Trophoblast cell (in vitro differentiated cells and primary cell): ENCODE measurements at regions not wholly inside any gene's neighbourhood (a gene's known extent, or its start where the extent isn't known, plus 50 kb on each side); places are given as distances from the start of the nearest gene placed in this dataset.

ENCODE experiments used
- DNase-seq, 2 donors: peaks; one replicate each; pipeline ENCODE4 v3.0.0-alpha.2; 2016
- H2AFZ ChIP-seq: 2 replicates; pipeline ENCODE4 v1.6.1; 2013; ENCODE audit warnings: low read length, moderate library complexity, mild to moderate bottlenecking; ENCODE audit not compliant: insufficient read depth, poor library complexity
- H2AK5ac ChIP-seq: 2 replicates; pipeline ENCODE4 v1.6.1; 2013; ENCODE audit warnings: mild to moderate bottlenecking, low read length
- H2BK120ac ChIP-seq: 2 replicates; pipeline ENCODE4 v1.6.1; 2013; ENCODE audit warnings: low read length, mild to moderate bottlenecking, moderate library complexity; ENCODE audit not compliant: insufficient read depth, poor library complexity
- H2BK12ac ChIP-seq: 2 replicates; pipeline ENCODE4 v1.6.1; 2013; ENCODE audit warnings: mild to moderate bottlenecking, low read length, moderate library complexity
- H2BK5ac ChIP-seq: 2 replicates; pipeline ENCODE4 v1.6.1; 2013; ENCODE audit warnings: low read length, low read depth, moderate library complexity, mild to moderate bottlenecking; ENCODE audit not compliant: poor library complexity
- H3K14ac ChIP-seq: 2 replicates; pipeline ENCODE4 v1.6.1; 2013; ENCODE audit warnings: mild to moderate bottlenecking, low read length
- H3K18ac ChIP-seq: 2 replicates; pipeline ENCODE4 v1.6.1; 2013; ENCODE audit warnings: mild to moderate bottlenecking, low read length
- H3K23ac ChIP-seq: 2 replicates; pipeline ENCODE4 v1.6.1; 2013; ENCODE audit warnings: low read length
- H3K27ac ChIP-seq: 2 replicates; pipeline ENCODE4 v1.5.1; 2013; ENCODE audit warnings: low read depth, mild to moderate bottlenecking, inconsistent platforms, low read length, moderate library complexity
- H3K27me3 ChIP-seq: 2 replicates; pipeline ENCODE4 v1.6.1; 2013; ENCODE audit warnings: inconsistent platforms, mild to moderate bottlenecking, low read length, moderate library complexity; ENCODE audit not compliant: insufficient read depth
- H3K36me3 ChIP-seq, 2 experiments: 1 replicate in 1 of 2; 2 replicates in 1 of 2; pipeline ENCODE4 v1.6.1; 2013; ENCODE audit warnings: low read length in 2 of 2, mild to moderate bottlenecking in 2 of 2, moderate library complexity in 1 of 2; ENCODE audit not compliant: insufficient read depth in 2 of 2, control insufficient read depth in 1 of 2
- H3K4ac ChIP-seq: 2 replicates; pipeline ENCODE4 v1.6.1; 2013; ENCODE audit warnings: low read depth, mild to moderate bottlenecking, low read length, moderate library complexity
- H3K4me1 ChIP-seq, 2 experiments: 1 replicate in 1 of 2; 2 replicates in 1 of 2; pipeline ENCODE4 v1.6.1; 2013; ENCODE audit warnings: low read length in 2 of 2, mild to moderate bottlenecking in 2 of 2, moderate library complexity in 1 of 2; ENCODE audit not compliant: insufficient read depth in 2 of 2, control insufficient read depth in 1 of 2
- H3K4me2 ChIP-seq: 2 replicates; pipeline ENCODE4 v1.6.1; 2013; ENCODE audit warnings: inconsistent platforms, mild to moderate bottlenecking, low read length, moderate library complexity
- H3K4me3 ChIP-seq: 2 replicates; pipeline ENCODE4 v1.5.1; 2013; ENCODE audit warnings: mild to moderate bottlenecking, low read depth, low read length, inconsistent platforms
- H3K79me1 ChIP-seq: one replicate; pipeline ENCODE4 v1.6.1; 2013; ENCODE audit warnings: low read length
- H3K79me2 ChIP-seq: 2 replicates; pipeline ENCODE4 v1.6.1; 2013; ENCODE audit warnings: low read length, mild to moderate bottlenecking; ENCODE audit not compliant: control insufficient read depth, insufficient read depth, poor library complexity
- H3K9ac ChIP-seq: 2 replicates; pipeline ENCODE4 v1.6.1; 2013; ENCODE audit warnings: mild to moderate bottlenecking, low read length
- H3K9me3 ChIP-seq: 2 replicates; pipeline ENCODE4 v1.6.1; 2013; ENCODE audit warnings: low read depth, mild to moderate bottlenecking, control low read depth, inconsistent platforms, low read length; ENCODE audit not compliant: insufficient read depth
- H4K12ac ChIP-seq: 2 replicates; pipeline ENCODE4 v1.6.1; 2013; ENCODE audit warnings: low read depth, mild to moderate bottlenecking, low read length, moderate library complexity
- H4K8ac ChIP-seq: 2 replicates; pipeline ENCODE4 v1.6.1; 2013; ENCODE audit warnings: low read depth, mild to moderate bottlenecking, low read length, moderate library complexity
- H4K91ac ChIP-seq: one replicate; pipeline ENCODE4 v1.6.1; 2013; ENCODE audit warnings: low read depth, mild to moderate bottlenecking, low read length, moderate library complexity
- WGBS: extraction: QIAGEN DNeasy Blood & Tissue Kit; methylation state at CpG from one replicate; pipeline ENCODE4 v1.1.7; 2013; ENCODE audit warnings: missing lambda C conversion rate; ENCODE audit not compliant: insufficient read length, insufficient coverage; ENCODE audit errors: extremely low coverage; 5-methylcytosine and 5-hydroxymethylcytosine counted together

DNA sequence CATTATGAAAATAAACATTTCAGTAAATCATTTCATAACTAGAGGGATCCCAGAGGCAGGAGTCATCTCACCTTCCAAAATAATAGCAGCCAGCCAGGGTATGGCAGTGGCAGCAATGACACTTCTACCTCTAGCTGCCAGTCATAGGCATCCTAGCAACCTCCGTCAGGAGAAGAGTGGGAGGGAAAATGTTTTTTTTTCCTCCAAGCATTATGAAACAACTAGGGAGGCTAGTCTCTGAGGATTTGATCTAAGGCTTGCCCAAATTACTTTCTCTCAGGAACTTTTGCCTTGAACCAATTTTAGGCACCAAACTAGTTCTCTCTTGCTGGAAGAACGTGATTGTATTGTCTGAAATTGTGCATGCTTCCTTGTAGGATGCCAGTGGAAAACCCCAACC, 208.7 kb upstream of the PREP start:
- Histone ChIP-seq H3K23ac (no peak overlapping the region), H3K9ac (no peak overlapping the region), H3K27ac (no peak overlapping the region), H3K18ac (no peak overlapping the region), H3K27me3 (no peaks in the 10 kb centered on the region), H3K36me3 (no peaks in the 10 kb centered on the region), H2BK120ac (no peak overlapping the region), H2AK5ac (no peak overlapping the region), H3K14ac (no peak overlapping the region), H3K79me1 (peaks cover 15% of the 10 kb centered on the region), H2BK12ac (no peak overlapping the region), H3K9me3 (peaks cover 1% of the 10 kb centered on the region), H3K4ac (no peak overlapping the region), H3K79me2 (no peaks in the 10 kb centered on the region), H3K4me2 (no peak overlapping the region), H4K8ac (no peak overlapping the region), H3K4me3 (no peak overlapping the region), H3K4me1 (peaks cover 10 to 19% of the 10 kb centered on the region in 2 experiments), H4K91ac (no peak overlapping the region), H2BK5ac (no peak overlapping the region), H2AFZ (no peak overlapping the region), H4K12ac (no peak overlapping the region)
- no peak for DNase-seq
- no CpG with 5 or more reads among the region's 2 CpGs for WGBS

- Histone ChIP-seq H2BK12ac (peak overlapping the region; percentile 95), H3K4me2 (no peak overlapping the region), H3K9ac (no peak overlapping the region), H2AFZ (peak overlapping the region; percentile 45), H3K27me3 (no peaks in the 10 kb centered on the region), H4K91ac (peak overlapping the region; percentile 75), H2BK5ac (peak overlapping the region; percentile 80), H3K4ac (peak overlapping the region; percentile 64), H4K8ac (peak overlapping the region; percentile 32), H3K79me2 (no peaks in the 10 kb centered on the region), H3K9me3 (no peaks in the 10 kb centered on the region), H3K79me1 (peaks cover 15% of the 10 kb centered on the region), H2AK5ac (peak overlapping the region; percentile 59), H3K18ac (peak overlapping the region; percentile 80), H3K23ac (no peak overlapping the region), H3K4me1 (peaks cover 10 to 19% of the 10 kb centered on the region in 2 experiments), H3K27ac (peak overlapping the region; percentile 86), H3K36me3 (no peaks in the 10 kb centered on the region), H3K4me3 (no peak overlapping the region), H3K14ac (peak overlapping the region; percentile 75), H2BK120ac (peak overlapping the region; percentile 91), H4K12ac (peak overlapping the region; percentile 58)
- DNase-seq, result no peak
- no CpG with 5 or more reads among the region's 14 CpGs for WGBS
Observed at GRCh38 chr6:105609375-105609991, 206.6 kb upstream of the PREP start.

DNA sequence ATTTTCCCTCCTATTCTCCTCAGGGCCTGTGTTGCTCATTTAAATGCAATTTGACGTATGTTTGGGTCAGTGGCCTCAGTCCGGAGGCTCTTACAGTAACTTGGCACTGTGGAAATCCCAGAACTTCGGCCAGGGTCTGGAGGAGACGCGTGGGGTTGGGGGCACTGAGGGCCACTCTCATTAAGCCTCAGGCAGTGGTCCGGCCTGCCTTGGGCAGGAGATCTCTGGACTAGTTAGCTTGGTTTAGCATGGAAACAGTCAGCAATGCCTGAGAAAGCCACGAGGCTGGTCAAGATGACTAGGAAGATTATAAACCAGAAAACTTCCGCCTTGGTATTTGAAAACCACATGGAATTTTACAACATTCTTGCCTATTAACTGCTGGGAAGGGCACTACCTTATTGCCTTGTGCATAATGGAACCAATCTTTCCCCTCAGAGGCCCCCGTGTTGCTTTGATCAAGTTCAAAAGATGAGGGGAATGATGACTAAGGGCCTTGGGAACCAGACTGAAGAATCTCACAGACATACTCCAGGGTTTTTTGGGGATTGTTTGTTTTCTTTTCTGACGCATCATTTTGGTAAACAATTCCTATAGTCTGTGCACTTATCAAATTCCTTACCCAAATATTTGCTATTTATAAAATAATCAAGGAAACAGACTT, 206.0 kb upstream of the PREP start:
- Histone ChIP-seq H3K18ac (no peak overlapping the region), H2AK5ac (no peak overlapping the region), H3K79me1 (peaks cover 15% of the 10 kb centered on the region), H2AFZ (no peak overlapping the region), H3K4ac (no peak overlapping the region), H3K27ac (peak overlapping the region; percentile 80), H3K27me3 (no peaks in the 10 kb centered on the region), H3K9me3 (no peaks in the 10 kb centered on the region), H3K14ac (no peak overlapping the region), H2BK12ac (peak overlapping the region; percentile 27), H4K12ac (no peak overlapping the region), H3K36me3 (no peaks in the 10 kb centered on the region), H3K4me2 (no peak overlapping the region), H3K9ac (no peak overlapping the region), H4K8ac (no peak overlapping the region), H3K23ac (no peak overlapping the region), H3K4me3 (no peak overlapping the region), H4K91ac (no peak overlapping the region), H3K79me2 (no peaks in the 10 kb centered on the region), H2BK120ac (no peak overlapping the region), H2BK5ac (peak overlapping the region; percentile 45), H3K4me1 (peaks cover 10 to 19% of the 10 kb centered on the region in 2 experiments)
- peak; percentile 96 for DNase-seq
- no CpG with 5 or more reads among the region's 10 CpGs for WGBS

- peak overlapping the region; percentile 57 for H4K91ac ChIP-seq
- H3K79me1 ChIP-seq, result peaks cover 15% of the 10 kb centered on the region
- peak overlapping the region; percentile 64 for H2AK5ac ChIP-seq
- H4K8ac ChIP-seq, result no peak overlapping the region
- H3K9me3 ChIP-seq, result no peaks in the 10 kb centered on the region
- peak overlapping the region; percentile 87 for H2BK120ac ChIP-seq
- peak overlapping the region; percentile 64 for H2BK5ac ChIP-seq
- no peak overlapping the region for H3K4me2 ChIP-seq
- H3K14ac ChIP-seq, result peak overlapping the region; percentile 41
- H3K4ac ChIP-seq, result no peak overlapping the region
- no peak overlapping the region for H3K18ac ChIP-seq
- H3K36me3 ChIP-seq, result no peaks in the 10 kb centered on the region
- H3K27me3 ChIP-seq, result no peaks in the 10 kb centered on the region
- WGBS, result no CpG with 5 or more reads among the region's 5 CpGs
- no peak overlapping the region for H3K23ac ChIP-seq
- H2BK12ac ChIP-seq, result peak overlapping the region; percentile 85
- peak overlapping the region; percentile 8 for H2AFZ ChIP-seq
- H3K9ac ChIP-seq, result no peak overlapping the region
- H3K79me2 ChIP-seq, result no peaks in the 10 kb centered on the region
- no peak for DNase-seq
- peak overlapping the region; percentile 22 for H3K27ac ChIP-seq
- peaks cover 10 to 22% of the 10 kb centered on the region in 2 experiments for H3K4me1 ChIP-seq
- H4K12ac ChIP-seq, result no peak overlapping the region
- H3K4me3 ChIP-seq, result no peak overlapping the region
Observed at GRCh38 chr6:105607636-105608621, 205.0 kb upstream of the PREP start.
